GM18907 (cell line): ENCODE measurements at regions not wholly inside any gene's neighbourhood (a gene's known extent, or its start where the extent isn't known, plus 50 kb on each side); places are given as distances from the start of the nearest gene placed in this dataset.

Experiments
- ATAC-seq: cut with Tn5 transposase; IDR thresholded peaks from one replicate; pipeline ENCODE4 v1.9.1; 2021; ENCODE audit warnings: mild to moderate bottlenecking, moderate library complexity; ENCODE audit not compliant: unreplicated experiment

GRCh38 chr2:576292-576691, 100.9 kb downstream of the TMEM18 start:
- no peak for ATAC-seq

GRCh38 chr2:575727-576236, 101.4 kb downstream of the TMEM18 start:
- ATAC-seq, result no peak

GRCh38 chr2:575030-575726, 102.0 kb downstream of the TMEM18 start:
- no peak for ATAC-seq

- ATAC-seq, result no peak
Measured at GRCh38 chr2:573805-574392, 103.3 kb downstream of the TMEM18 start.

- ATAC-seq, result no peak
Measured at GRCh38 chr2:573025-573424, 104.2 kb downstream of the TMEM18 start.

GRCh38 chr2:569681-570080, 107.5 kb downstream of the TMEM18 start:
- ATAC-seq, result no peak

- no peak for ATAC-seq
Measured at GRCh38 chr2:568639-569235, 108.5 kb downstream of the TMEM18 start.

- ATAC-seq, result no peak
Measured at GRCh38 chr2:567865-568638, 109.2 kb downstream of the TMEM18 start.

GRCh38 chr2:567496-567864, 109.7 kb downstream of the TMEM18 start:
- ATAC-seq, result no peak

GRCh38 chr2:566379-567313, 110.6 kb downstream of the TMEM18 start:
- no peak for ATAC-seq

- ATAC-seq, result no peak
Measured at GRCh38 chr2:564471-565181, 112.6 kb downstream of the TMEM18 start.

- ATAC-seq, result no peak
Measured at GRCh38 chr2:563512-563911, 113.7 kb downstream of the TMEM18 start.

GRCh38 chr2:562391-563364, 114.5 kb downstream of the TMEM18 start:
- no peak for ATAC-seq

GRCh38 chr2:558879-559278, 118.3 kb downstream of the TMEM18 start:
- ATAC-seq, result no peak

GRCh38 chr2:558302-558642, 118.9 kb downstream of the TMEM18 start:
- no peak for ATAC-seq

GRCh38 chr2:557635-558301, 119.4 kb downstream of the TMEM18 start:
- ATAC-seq, result no peak

GRCh38 chr2:556485-556884, 120.7 kb downstream of the TMEM18 start:
- no peak for ATAC-seq
